GM12872 (cell line): ENCODE measurements at regions not wholly inside any gene's neighbourhood (a gene's known extent, or its start where the extent isn't known, plus 50 kb on each side); places are given as distances from the start of the nearest gene placed in this dataset.

Experiments
- TF ChIP-seq, protein P1 (sequence below): IDR thresholded peaks from 3 replicates; pipeline ENCODE4 v1.5.1; 2011; ENCODE audit warnings: low read depth, mild to moderate bottlenecking, low read length, moderate library complexity; ENCODE audit not compliant: insufficient read depth

DNA sequence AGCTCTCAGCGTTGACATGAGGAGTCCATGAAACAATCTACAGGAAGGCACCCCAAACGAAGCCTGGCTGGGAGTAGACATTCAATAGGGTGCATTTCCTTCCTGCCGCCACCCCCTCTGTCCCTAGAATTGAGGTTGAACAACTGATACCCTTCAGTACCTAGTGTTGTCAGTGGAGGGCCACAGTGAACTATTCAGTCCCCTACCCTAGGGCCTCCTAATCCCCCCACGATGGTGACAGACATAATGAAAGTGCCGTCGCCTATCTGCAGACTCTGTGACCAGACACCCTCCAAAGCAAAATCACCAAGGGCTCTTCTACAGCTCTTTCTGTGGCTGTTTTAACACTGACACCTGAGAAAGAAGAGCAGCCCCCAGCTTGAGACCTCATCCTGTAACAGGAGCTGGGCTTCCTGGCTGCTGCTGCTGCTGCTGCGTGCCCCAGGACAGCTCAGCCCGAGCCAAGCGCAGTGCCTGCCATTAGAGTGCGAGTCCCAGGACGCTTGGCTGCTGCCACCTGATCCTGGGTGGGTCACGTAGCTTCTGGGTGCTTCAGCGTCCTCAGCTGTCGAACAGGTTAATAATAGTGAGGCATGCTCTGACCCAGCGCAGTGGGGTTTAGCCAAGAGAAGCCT is 183.0 kb downstream of the ZBTB18 start:
- TF ChIP-seq, protein P1, sequence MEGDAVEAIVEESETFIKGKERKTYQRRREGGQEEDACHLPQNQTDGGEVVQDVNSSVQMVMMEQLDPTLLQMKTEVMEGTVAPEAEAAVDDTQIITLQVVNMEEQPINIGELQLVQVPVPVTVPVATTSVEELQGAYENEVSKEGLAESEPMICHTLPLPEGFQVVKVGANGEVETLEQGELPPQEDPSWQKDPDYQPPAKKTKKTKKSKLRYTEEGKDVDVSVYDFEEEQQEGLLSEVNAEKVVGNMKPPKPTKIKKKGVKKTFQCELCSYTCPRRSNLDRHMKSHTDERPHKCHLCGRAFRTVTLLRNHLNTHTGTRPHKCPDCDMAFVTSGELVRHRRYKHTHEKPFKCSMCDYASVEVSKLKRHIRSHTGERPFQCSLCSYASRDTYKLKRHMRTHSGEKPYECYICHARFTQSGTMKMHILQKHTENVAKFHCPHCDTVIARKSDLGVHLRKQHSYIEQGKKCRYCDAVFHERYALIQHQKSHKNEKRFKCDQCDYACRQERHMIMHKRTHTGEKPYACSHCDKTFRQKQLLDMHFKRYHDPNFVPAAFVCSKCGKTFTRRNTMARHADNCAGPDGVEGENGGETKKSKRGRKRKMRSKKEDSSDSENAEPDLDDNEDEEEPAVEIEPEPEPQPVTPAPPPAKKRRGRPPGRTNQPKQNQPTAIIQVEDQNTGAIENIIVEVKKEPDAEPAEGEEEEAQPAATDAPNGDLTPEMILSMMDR: no peak

DNA sequence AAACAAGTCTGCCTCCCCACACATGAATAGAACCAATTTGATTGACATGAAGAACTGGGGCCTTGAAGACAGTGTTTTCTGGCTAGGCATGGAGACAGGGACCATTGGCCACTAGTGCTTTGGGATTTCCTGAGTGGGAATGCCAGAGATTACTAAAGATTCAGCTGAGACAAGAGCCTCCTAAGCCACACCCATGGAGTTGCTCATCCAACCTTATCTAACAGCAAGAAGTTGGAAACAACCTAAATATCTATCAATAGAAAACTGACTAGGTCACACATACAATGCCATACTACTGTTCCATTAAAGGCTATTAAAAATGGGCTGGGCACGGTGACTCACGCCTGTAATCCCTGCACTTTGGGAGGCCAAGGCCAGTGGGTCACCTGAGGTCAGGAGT is 184.1 kb downstream of the ZBTB18 start:
- TF ChIP-seq, protein P1: no peak

DNA sequence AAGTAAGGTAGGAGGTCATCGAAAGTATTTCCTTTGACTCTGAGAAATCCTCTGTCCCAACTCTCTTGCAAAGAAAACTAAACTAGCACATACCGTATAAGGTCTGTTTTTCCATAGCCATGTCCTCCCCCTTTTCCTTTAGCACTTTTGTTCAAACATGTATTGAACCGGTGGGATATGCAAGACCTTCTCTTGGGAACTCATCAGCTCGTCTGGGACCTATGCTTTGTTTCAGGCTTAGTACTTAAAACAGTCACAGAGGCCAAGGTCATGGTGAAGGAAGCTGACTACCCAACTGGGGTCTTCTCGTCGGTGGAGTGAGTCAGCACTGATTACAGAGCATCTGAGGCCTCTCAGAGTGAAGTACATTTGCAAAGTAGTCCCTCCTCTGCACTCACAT is 185.0 kb downstream of the ZBTB18 start:
- TF ChIP-seq, protein P1: no peak

DNA sequence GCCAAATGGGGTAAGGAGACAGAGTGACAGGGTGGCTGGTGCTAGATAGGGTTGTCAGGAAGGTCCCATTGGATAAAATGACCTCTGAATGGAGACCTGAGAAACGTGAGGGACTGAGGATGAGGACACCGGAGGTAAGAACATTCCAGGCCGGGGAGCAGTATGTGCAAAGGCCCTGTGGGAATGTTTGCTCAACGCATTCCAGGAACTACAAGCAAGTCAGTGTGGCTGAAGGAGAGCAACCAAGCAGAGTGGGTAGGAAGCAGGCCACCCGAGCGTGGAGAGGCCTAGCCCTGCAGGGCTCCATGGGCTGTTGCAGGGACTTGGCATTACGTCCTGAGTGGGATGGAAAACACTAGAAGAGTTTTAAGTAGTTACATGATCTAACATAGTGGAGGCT is 185.6 kb downstream of the ZBTB18 start:
- TF ChIP-seq, protein P1: no peak

DNA sequence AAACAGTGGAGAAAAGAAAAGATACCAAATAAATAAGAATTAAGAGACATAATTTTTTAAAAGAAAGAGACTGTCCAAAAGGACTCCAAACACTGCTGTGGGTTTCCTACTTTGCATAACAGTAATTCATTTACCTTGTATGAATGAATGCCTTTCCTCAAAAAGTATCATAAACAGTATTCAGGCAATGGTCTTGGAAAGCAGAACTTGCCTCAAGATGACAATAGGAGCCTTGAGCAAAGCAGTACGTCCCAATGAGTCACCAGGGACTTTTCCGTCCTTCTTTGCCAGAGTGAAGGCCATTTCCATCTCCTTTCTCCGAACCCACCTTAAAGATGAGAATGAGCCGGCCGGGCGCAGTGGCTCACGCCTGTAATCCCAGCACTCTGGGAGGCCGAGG is 186.4 kb downstream of the ZBTB18 start:
- TF ChIP-seq, protein P1: no peak

DNA sequence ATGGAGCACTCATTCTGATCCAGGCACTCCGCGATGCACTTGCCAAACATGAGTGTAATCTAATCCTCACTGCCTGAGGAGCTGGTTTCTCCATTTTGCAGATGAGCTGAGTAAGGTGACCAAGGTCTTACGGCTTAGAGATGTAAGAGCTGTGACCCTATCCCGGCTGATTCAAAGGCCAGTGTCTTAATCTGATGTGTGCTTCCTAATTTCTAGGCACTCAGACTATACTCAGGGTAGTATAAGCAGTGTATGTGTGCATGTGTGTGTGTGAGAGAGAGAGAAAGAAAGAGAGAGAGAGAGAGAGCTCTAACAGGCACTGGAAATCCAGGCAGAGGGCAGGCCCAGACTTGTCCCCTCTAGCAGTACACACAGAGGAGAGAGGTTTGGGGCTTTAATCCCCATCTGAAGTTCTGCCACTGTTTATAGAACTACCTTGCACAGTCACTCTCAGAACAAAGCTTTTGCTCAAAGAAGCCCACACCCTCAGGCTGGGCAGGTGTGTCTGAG is 188.2 kb downstream of the ZBTB18 start:
- TF ChIP-seq, protein P1: no peak

DNA sequence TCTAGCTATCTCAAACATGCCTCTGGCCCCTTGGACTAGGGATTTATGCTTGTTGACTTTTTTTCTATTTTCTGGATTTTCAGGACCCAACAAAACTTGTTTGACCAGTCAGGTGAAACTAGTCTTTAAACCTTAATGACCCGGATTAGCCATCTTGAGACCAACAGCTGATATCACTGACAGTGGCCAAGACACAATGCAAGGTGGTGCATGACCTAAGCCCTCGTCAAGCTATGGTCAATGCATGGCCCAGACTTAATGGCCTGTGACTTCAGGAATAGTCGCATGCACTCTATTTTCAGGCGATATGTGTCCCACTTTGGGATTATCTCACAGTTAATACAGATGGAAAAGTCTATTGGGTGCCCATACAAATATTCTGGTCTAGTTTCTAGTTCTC is 190.4 kb downstream of the ZBTB18 start:
- TF ChIP-seq, protein P1: no peak
